Ovary (tissue), 3 donors: ENCODE measurements at regions not wholly inside any gene's neighbourhood (a gene's known extent, or its start where the extent isn't known, plus 50 kb on each side); places are given as distances from the start of the nearest gene placed in this dataset.

Source experiments
- CTCF ChIP-seq, 3 donors: fragments of 450-650 bp in 2 of 3; fragments of 200-600 bp in 1 of 3; IDR thresholded peaks; one replicate each; pipeline versions ENCODE4 v1.5.1 to v1.8.0; 2016 to 2022; ENCODE audit warnings: antibody characterized with exemption in 3 of 3, mild to moderate bottlenecking in 1 of 3
- EP300 ChIP-seq: sonication (generic); formaldehyde crosslinking; IDR thresholded peaks from one replicate; pipeline ENCODE4 v1.6.1; 2017; ENCODE audit warnings: antibody characterized with exemption
- POLR2A ChIP-seq: fragments of 450-650 bp; IDR thresholded peaks from one replicate; pipeline ENCODE4 v1.6.1; 2017; ENCODE audit warnings: antibody characterized with exemption, mild to moderate bottlenecking, moderate library complexity
- donor health status: DM: no; HTN: no; CAD: no.

DNA sequence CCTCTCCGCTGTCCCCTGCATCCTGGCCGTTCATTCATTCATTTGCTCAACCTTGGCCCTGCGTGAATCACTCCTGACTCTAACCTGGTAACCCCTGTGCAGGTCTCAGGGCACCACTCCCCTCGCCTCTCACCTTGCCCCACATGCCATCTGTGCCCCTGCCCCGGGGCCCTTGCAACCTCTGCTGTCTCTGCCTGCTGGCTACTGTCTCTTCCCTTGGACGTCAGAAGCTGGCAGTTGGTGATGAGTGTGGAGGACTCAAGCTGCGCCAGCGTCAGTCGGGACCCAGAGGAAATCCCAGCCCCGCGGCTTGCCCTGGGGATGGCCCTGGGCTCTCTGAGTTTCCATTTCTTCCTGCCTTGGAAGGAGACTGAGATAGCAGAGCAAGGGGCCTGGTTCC, 154.9 kb downstream of the OLFM1 start:
- TF ChIP-seq CTCF (IDR thresholded peaks at IDR 0.05) (no peak), POLR2A (no peak), EP300 (no peak)
